GM23248 (cell line): ENCODE measurements at regions not wholly inside any gene's neighbourhood (a gene's known extent, or its start where the extent isn't known, plus 50 kb on each side); places are given as distances from the start of the nearest gene placed in this dataset.

Source experiments
- DNase-seq: peaks from one replicate; pipeline ENCODE4 v3.0.0-alpha.2; 2015
- H2AFZ ChIP-seq: fragments of 200-600 bp; sonication (generic); 2 replicates; pipeline ENCODE4 v1.6.1; 2016; ENCODE audit warnings: antibody characterized with exemption
- H3F3A ChIP-seq: fragments of 200-600 bp; sonication (generic); 2 replicates; pipeline ENCODE4 v1.6.1; 2016; ENCODE audit warnings: mild to moderate bottlenecking, antibody characterized with exemption, mixed run types; ENCODE audit not compliant: insufficient read depth
- H3K27ac ChIP-seq: fragments of 200-600 bp; sonication (generic); 2 replicates; pipeline ENCODE4 v1.5.1; 2016; ENCODE audit warnings: mild to moderate bottlenecking
- H3K27me3 ChIP-seq: fragments of 200-600 bp; sonication (generic); replicated peaks from 2 replicates; pipeline ENCODE4 v1.6.1; 2016; ENCODE audit warnings: mild to moderate bottlenecking; ENCODE audit not compliant: insufficient read depth
- H3K36me3 ChIP-seq: fragments of 200-600 bp; sonication (generic); 2 replicates; pipeline ENCODE4 v1.6.1; 2016; ENCODE audit warnings: low read depth, mild to moderate bottlenecking
- H3K4me1 ChIP-seq: fragments of 200-600 bp; sonication (generic); 2 replicates; pipeline ENCODE4 v1.6.1; 2016; ENCODE audit warnings: mild to moderate bottlenecking; ENCODE audit not compliant: insufficient read depth
- H3K4me2 ChIP-seq: fragments of 200-600 bp; sonication (generic); one replicate; pipeline ENCODE4 v1.6.1; 2016; ENCODE audit warnings: mild to moderate bottlenecking; ENCODE audit not compliant: unreplicated experiment
- H3K4me3 ChIP-seq: fragments of 200-600 bp; sonication (generic); 2 replicates; pipeline ENCODE4 v1.5.1; 2016; ENCODE audit warnings: mild to moderate bottlenecking
- H3K79me2 ChIP-seq: fragments of 200-600 bp; sonication (generic); 2 replicates; pipeline ENCODE4 v1.6.1; 2016; ENCODE audit warnings: mild to moderate bottlenecking; ENCODE audit not compliant: insufficient read depth
- H3K9ac ChIP-seq: fragments of 200-600 bp; sonication (generic); 2 replicates; pipeline ENCODE4 v1.6.1; 2016; ENCODE audit warnings: mild to moderate bottlenecking
- H3K9me2 ChIP-seq: fragments of 200-600 bp; sonication (generic); 2 replicates; pipeline ENCODE4 v1.6.1; 2016; ENCODE audit warnings: mixed run types, mild to moderate bottlenecking, moderate library complexity; ENCODE audit not compliant: insufficient read depth
- H3K9me3 ChIP-seq: fragments of 200-600 bp; sonication (generic); one replicate; pipeline ENCODE4 v1.6.1; 2017; ENCODE audit warnings: low read depth
- H4K20me1 ChIP-seq: fragments of 200-600 bp; sonication (generic); 2 replicates; pipeline ENCODE4 v1.6.0; 2016; ENCODE audit not compliant: insufficient read depth
- EZH2 ChIP-seq: fragments of 200-600 bp; sonication (generic); IDR thresholded peaks from 2 replicates; pipeline ENCODE4 v1.6.1; 2018; ENCODE audit warnings: antibody characterized with exemption, mild to moderate bottlenecking; ENCODE audit not compliant: insufficient read depth, poor library complexity, severe bottlenecking
- EZH2phosphoT487 ChIP-seq: fragments of 200-600 bp; sonication (generic); IDR thresholded peaks from 2 replicates; pipeline ENCODE4 v1.6.1; 2018; ENCODE audit warnings: antibody characterized with exemption, moderate library complexity, mild to moderate bottlenecking, low read depth; ENCODE audit not compliant: insufficient read depth
- WGBS, 2 experiments: methylation state at CpG; one replicate each; pipeline ENCODE4 v1.1.6; 2015 to 2017; ENCODE audit warnings: low lambda C conversion rate in 2 of 2, low coverage in 1 of 2; ENCODE audit errors: missing lambda C conversion rate in 2 of 2; 5-methylcytosine and 5-hydroxymethylcytosine counted together
- in situ Hi-C: fragments of 300-500 bp; cut with MboI; formaldehyde crosslinking; loops from 2 replicates; pipeline ENCODE4 v1.15.0; 2020

GRCh38 chr1:115577513-115577912 is 64.3 kb upstream of the VANGL1 start:
- in situ Hi-C loops, result no loop called here
- 85 to 86% methylated on average over 3 of the region's 3 CpGs for WGBS, 2 experiments
- Histone ChIP-seq H4K20me1 (no peaks in the 10 kb centered on the region), H3F3A (no peaks in the 10 kb centered on the region), H3K4me2 (no peak overlapping the region), H2AFZ (no peak overlapping the region), H3K4me3 (no peak overlapping the region), H3K27me3 (no peaks in the 10 kb centered on the region), H3K79me2 (no peaks in the 10 kb centered on the region), H3K9ac (no peak overlapping the region), H3K9me3 (no peaks in the 10 kb centered on the region), H3K27ac (no peak overlapping the region), H3K4me1 (no peaks in the 10 kb centered on the region), H3K36me3 (no peaks in the 10 kb centered on the region), H3K9me2 (no peaks in the 10 kb centered on the region)
- TF ChIP-seq EZH2, result no peak
- no peak for TF ChIP-seq EZH2phosphoT487
- no peak for DNase-seq

- no peaks in the 10 kb centered on the region for H3K27me3 ChIP-seq
- TF ChIP-seq EZH2 (no peak), EZH2phosphoT487 (no peak)
- no peak overlapping the region for H3K4me3 ChIP-seq
- H3K9me3 ChIP-seq, result no peaks in the 10 kb centered on the region
- H3F3A ChIP-seq, result no peaks in the 10 kb centered on the region
- no peak overlapping the region for H3K4me2 ChIP-seq
- no peak for DNase-seq
- in situ Hi-C loops, result no loop called here
- H3K36me3 ChIP-seq, result no peaks in the 10 kb centered on the region
- H2AFZ ChIP-seq, result no peak overlapping the region
- no peaks in the 10 kb centered on the region for H3K79me2 ChIP-seq
- no peaks in the 10 kb centered on the region for H3K4me1 ChIP-seq
- no peak overlapping the region for H3K27ac ChIP-seq
- no peak overlapping the region for H3K9ac ChIP-seq
- H4K20me1 ChIP-seq, result no peaks in the 10 kb centered on the region
- no peaks in the 10 kb centered on the region for H3K9me2 ChIP-seq
Observed at GRCh38 chr1:115575661-115576060, 66.1 kb upstream of the VANGL1 start.

- H3K4me3 ChIP-seq, result no peak overlapping the region
- H3K9ac ChIP-seq, result no peak overlapping the region
- H4K20me1 ChIP-seq, result no peaks in the 10 kb centered on the region
- H3K36me3 ChIP-seq, result no peaks in the 10 kb centered on the region
- H3F3A ChIP-seq, result no peaks in the 10 kb centered on the region
- no peaks in the 10 kb centered on the region for H3K27me3 ChIP-seq
- DNase-seq, result no peak
- H3K4me1 ChIP-seq, result no peaks in the 10 kb centered on the region
- no peak overlapping the region for H3K4me2 ChIP-seq
- no peak overlapping the region for H2AFZ ChIP-seq
- H3K79me2 ChIP-seq, result no peaks in the 10 kb centered on the region
- 0% methylated on average over 1 of the region's 1 CpG for WGBS, 2 experiments
- H3K9me2 ChIP-seq, result no peaks in the 10 kb centered on the region
- TF ChIP-seq EZH2 (no peak), EZH2phosphoT487 (no peak)
- in situ Hi-C loops, result no loop called here
- H3K27ac ChIP-seq, result no peak overlapping the region
- peaks cover 7% of the 10 kb centered on the region for H3K9me3 ChIP-seq
Observed at GRCh38 chr1:115572710-115573109, 69.1 kb upstream of the VANGL1 start.

GRCh38 chr1:115567431-115567830 is 74.3 kb upstream of the VANGL1 start:
- no peak overlapping the region for H3K4me3 ChIP-seq
- no peak overlapping the region for H3K9ac ChIP-seq
- DNase-seq, result peak; percentile 20
- no peak overlapping the region for H3K4me2 ChIP-seq
- H3K79me2 ChIP-seq, result no peaks in the 10 kb centered on the region
- peaks cover 7% of the 10 kb centered on the region for H3K9me3 ChIP-seq
- in situ Hi-C loops, result no loop called here
- H3K4me1 ChIP-seq, result no peaks in the 10 kb centered on the region
- H3K27ac ChIP-seq, result no peak overlapping the region
- no peaks in the 10 kb centered on the region for H3F3A ChIP-seq
- no peak for TF ChIP-seq EZH2
- TF ChIP-seq EZH2phosphoT487, result no peak
- no peaks in the 10 kb centered on the region for H3K36me3 ChIP-seq
- H3K9me2 ChIP-seq, result no peaks in the 10 kb centered on the region
- H3K27me3 ChIP-seq, result no peaks in the 10 kb centered on the region
- H2AFZ ChIP-seq, result no peak overlapping the region
- no peaks in the 10 kb centered on the region for H4K20me1 ChIP-seq

GRCh38 chr1:115565791-115566190 is 76.0 kb upstream of the VANGL1 start:
- no peak overlapping the region for H3K4me3 ChIP-seq
- in situ Hi-C loops, result no loop called here
- H3K27me3 ChIP-seq, result no peaks in the 10 kb centered on the region
- no peak overlapping the region for H3K4me2 ChIP-seq
- H3K9me3 ChIP-seq, result peaks cover 7% of the 10 kb centered on the region
- H3K4me1 ChIP-seq, result no peaks in the 10 kb centered on the region
- no peaks in the 10 kb centered on the region for H3K79me2 ChIP-seq
- no peaks in the 10 kb centered on the region for H3K9me2 ChIP-seq
- H3K27ac ChIP-seq, result no peak overlapping the region
- no peak for TF ChIP-seq EZH2phosphoT487
- no peak for TF ChIP-seq EZH2
- 35 to 37% methylated on average over 3 of the region's 3 CpGs for WGBS, 2 experiments
- H2AFZ ChIP-seq, result no peak overlapping the region
- H3F3A ChIP-seq, result no peaks in the 10 kb centered on the region
- H4K20me1 ChIP-seq, result no peaks in the 10 kb centered on the region
- no peak overlapping the region for H3K9ac ChIP-seq
- no peak for DNase-seq
- no peaks in the 10 kb centered on the region for H3K36me3 ChIP-seq
